ENCODE measurements at regions not wholly inside any gene's neighbourhood (a gene's known extent, or its start where the extent isn't known, plus 50 kb on each side); places are given as distances from the start of the nearest gene placed in this dataset.

- no peak for TF ChIP-seq EZH2 (optimal IDR thresholded peaks at IDR 0.05; ENCODE audit: low read depth, low read length)
- no peak for TF ChIP-seq CTCF (IDR thresholded peaks at IDR 0.05; ENCODE audit: low read length)
- no peak for TF ChIP-seq EZH2phosphoT487 (IDR thresholded peaks at IDR 0.05; ENCODE audit: low read length)
Observed at GRCh38 chr16:9599415-9600120, 508.1 kb downstream of the HAPSTR1 start.
